ENCODE measurements at regions not wholly inside any gene's neighbourhood (a gene's known extent, or its start where the extent isn't known, plus 50 kb on each side); places are given as distances from the start of the nearest gene placed in this dataset.

- DNase-seq, result no peak
These were observed 371.4 kb downstream of the SOX2 start for GRCh38 chr3:182083112-182083511.

- no peak for DNase-seq
These were observed 381.0 kb downstream of the SOX2 start for GRCh38 chr3:182092662-182093262.

- no peak for DNase-seq
These were observed 382.6 kb downstream of the SOX2 start for GRCh38 chr3:182094321-182094720.

- no peak for DNase-seq
These were observed 393.2 kb downstream of the SOX2 start for GRCh38 chr3:182104881-182105280.

GRCh38 chr3:182105875-182106274 lies 394.1 kb downstream of the SOX2 start:
- DNase-seq, result no peak

GRCh38 chr3:182108371-182108770 lies 396.6 kb downstream of the SOX2 start:
- DNase-seq, result no peak

- DNase-seq, result no peak
These were observed 400.2 kb downstream of the SOX2 start for GRCh38 chr3:182111967-182112366.

GRCh38 chr3:182115328-182116015 lies 403.7 kb downstream of the SOX2 start:
- no peak for DNase-seq

GRCh38 chr3:182116386-182116785 lies 404.7 kb downstream of the SOX2 start:
- DNase-seq, result no peak

GRCh38 chr3:182117131-182117530 lies 405.4 kb downstream of the SOX2 start:
- no peak for DNase-seq

GRCh38 chr3:182117583-182117982 lies 405.9 kb downstream of the SOX2 start:
- DNase-seq, result no peak

GRCh38 chr3:182118066-182118465 lies 406.3 kb downstream of the SOX2 start:
- no peak for DNase-seq

- DNase-seq, result no peak
These were observed 409.7 kb downstream of the SOX2 start for GRCh38 chr3:182121401-182121800.

- DNase-seq, result no peak
These were observed 411.1 kb downstream of the SOX2 start for GRCh38 chr3:182122779-182123178.

GRCh38 chr3:182124187-182124586 lies 412.5 kb downstream of the SOX2 start:
- no peak for DNase-seq

- no peak for DNase-seq
These were observed 413.0 kb downstream of the SOX2 start for GRCh38 chr3:182124716-182125115.

- DNase-seq, result no peak
These were observed 418.0 kb downstream of the SOX2 start for GRCh38 chr3:182129740-182130139.

- no peak for DNase-seq
These were observed 422.0 kb downstream of the SOX2 start for GRCh38 chr3:182133752-182134151.

GRCh38 chr3:182135056-182135455 lies 423.3 kb downstream of the SOX2 start:
- DNase-seq, result no peak

GRCh38 chr3:182136008-182136910 lies 424.5 kb downstream of the SOX2 start:
- no peak for DNase-seq

GRCh38 chr3:182138393-182138792 lies 426.7 kb downstream of the SOX2 start:
- DNase-seq, result no peak

- no peak for DNase-seq
These were observed 428.1 kb downstream of the SOX2 start for GRCh38 chr3:182139627-182140357.

- no peak for DNase-seq
These were observed 431.2 kb downstream of the SOX2 start for GRCh38 chr3:182142928-182143327.

All from stimulated activated CD8-positive, alpha-beta memory T cell treated with anti-CD3 and anti-CD28 coated beads, Interleukin-4, amount 100 ng/mL, for 48 hours (primary cell).